ENCODE measurements at regions not wholly inside any gene's neighbourhood (a gene's known extent, or its start where the extent isn't known, plus 50 kb on each side); places are given as distances from the start of the nearest gene placed in this dataset.
A peak's percentile ranks its signal among the peaks of the same experiment; 100 is the strongest.
"Not testable (repeated sequence)": the region's sequence is repeated elsewhere in the genome, so short reads cannot be mapped to it uniquely, and the experiment has no call there.

GRCh38 chr4:129821073-129821472 is 725.1 kb downstream of the C4orf33 start:
- H3K27ac ChIP-seq = no peak overlapping the region
- DNase-seq (ENCODE audit: low read depth, low spot score) = no peak

- no peak for DNase-seq (ENCODE audit: low read depth, low spot score)
- no peak overlapping the region for H3K27ac ChIP-seq
Observed at GRCh38 chr4:129821963-129822362, 726.0 kb downstream of the C4orf33 start.

DNA sequence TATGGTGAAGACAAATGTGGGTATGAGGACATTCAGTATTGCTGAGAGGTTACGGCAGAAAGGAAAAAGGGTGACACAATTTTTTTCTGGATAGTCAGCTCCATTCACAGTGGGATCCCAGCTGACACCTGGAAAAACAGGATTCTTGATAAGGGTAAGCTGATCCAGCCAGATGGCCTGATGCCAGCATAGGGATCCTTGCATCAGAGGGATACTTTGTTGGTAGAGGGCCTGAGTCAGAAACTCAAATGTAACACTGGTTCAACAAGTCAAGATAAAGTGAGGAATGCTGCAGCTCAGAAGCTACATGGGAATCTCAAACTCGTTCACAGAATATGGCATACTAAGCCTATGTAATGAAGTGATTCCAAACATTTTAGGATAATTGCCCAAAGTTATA is 726.7 kb downstream of the C4orf33 start:
- no peak overlapping the region for H3K27ac ChIP-seq
- DNase-seq (ENCODE audit: low read depth, low spot score) = no peak

DNA sequence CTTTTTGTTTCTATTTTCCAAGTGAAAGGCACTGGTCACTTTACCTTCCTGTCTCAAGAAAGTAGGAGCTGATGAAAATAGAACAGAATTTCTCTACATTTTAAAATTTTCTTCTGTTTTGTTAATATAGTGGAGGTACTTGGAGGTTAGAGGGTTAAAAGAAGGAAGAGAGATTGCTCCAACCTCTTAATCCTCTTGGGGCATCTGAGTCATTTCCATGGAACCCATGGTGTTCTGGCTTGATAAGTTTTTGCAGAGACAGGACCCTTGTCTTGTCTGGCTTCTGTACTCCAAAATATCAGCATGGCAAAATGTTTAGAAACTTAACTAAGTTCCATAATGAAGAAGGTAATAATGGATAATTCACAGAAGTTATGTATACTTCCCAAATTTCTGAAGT is 727.2 kb downstream of the C4orf33 start:
- H3K27ac ChIP-seq = no peak overlapping the region
- DNase-seq (ENCODE audit: low read depth, low spot score) = no peak

DNA sequence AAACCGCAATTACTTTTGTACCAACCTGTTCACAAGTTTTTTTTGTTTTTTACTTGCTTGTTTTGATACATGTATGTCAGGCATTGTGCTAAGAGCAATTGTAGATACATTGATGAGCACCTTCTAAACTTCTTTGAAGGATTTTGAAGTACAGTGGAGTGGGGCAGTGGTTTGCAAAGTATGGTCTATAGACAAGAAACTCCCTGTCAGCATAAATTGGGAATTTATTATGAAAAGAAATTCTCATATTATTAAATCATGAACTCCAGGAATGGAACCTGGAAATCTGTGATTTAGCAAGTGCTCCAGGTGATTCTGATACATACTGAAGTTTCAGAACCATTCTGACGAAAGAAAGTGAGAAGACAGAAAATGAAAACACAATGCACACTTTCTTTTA is 733.4 kb downstream of the C4orf33 start:
- no peak overlapping the region for H3K27ac ChIP-seq
- DNase-seq (ENCODE audit: low read depth, low spot score) = no peak

DNA sequence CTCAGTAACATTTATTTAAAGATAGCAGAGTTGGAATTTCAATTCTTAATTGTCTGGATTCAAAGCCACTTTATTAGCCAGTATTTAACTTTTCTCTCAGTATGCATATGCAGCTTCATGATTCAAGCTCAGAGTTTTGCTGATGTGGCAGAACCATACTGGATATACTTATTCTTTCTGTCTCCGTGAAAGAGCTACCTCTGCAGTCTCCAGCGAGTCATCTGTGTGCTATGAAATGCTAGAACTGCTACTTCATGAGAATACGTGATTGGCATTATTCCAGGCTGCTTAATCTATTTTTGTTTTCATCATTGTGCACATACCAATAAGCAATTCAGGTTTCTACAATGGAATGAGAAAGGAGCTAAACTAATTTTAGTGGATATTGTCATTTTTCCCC is 743.7 kb downstream of the C4orf33 start:
- DNase-seq (ENCODE audit: low read depth, low spot score) = peak; percentile 1
- no peak overlapping the region for H3K27ac ChIP-seq

DNA sequence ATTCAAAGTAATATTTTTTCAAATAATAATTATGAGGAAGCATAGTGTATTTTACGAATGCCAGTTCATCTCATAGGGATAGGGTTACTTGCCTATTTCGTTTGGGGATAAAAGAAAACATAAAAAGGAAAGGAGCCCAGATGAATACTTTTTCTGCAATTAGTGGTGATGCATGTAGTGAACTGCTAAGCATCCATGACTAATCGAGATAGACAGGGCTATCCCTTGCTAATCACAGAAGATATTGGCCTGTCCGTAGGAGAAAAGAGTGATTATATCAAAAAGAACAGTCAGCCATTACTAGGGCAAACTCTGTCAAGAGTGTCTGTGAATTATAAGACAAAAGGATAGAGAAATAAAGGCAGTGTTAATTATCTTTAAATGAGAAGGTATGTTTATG is 746.1 kb downstream of the C4orf33 start:
- H3K27ac ChIP-seq = no peak overlapping the region
- DNase-seq (ENCODE audit: low read depth, low spot score) = no peak

DNA sequence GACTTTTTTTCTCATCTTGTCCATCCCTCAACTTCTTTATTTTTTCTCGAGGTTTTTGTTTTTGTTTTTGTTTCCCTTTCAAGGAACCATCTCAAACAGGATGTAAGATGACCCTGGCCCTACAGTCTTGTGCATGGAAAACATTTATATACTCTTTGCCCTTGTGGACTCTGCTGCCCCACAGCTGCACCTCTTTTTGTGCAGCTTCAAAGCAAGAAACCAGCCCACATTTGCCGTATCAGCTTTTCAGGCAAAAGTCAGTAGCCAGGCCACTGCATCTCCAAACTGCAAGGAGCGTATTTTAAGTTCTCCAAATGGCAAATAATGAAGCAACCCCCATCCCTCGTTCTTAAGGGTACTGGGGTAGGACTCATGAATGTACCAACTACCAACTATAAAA is 756.5 kb downstream of the C4orf33 start:
- no peak for DNase-seq (ENCODE audit: low read depth, low spot score)
- H3K27ac ChIP-seq = no peak overlapping the region

- DNase-seq (ENCODE audit: low read depth, low spot score) = not testable (repeated sequence)
Observed at GRCh38 chr4:129853685-129854467, 757.9 kb downstream of the C4orf33 start.

DNA sequence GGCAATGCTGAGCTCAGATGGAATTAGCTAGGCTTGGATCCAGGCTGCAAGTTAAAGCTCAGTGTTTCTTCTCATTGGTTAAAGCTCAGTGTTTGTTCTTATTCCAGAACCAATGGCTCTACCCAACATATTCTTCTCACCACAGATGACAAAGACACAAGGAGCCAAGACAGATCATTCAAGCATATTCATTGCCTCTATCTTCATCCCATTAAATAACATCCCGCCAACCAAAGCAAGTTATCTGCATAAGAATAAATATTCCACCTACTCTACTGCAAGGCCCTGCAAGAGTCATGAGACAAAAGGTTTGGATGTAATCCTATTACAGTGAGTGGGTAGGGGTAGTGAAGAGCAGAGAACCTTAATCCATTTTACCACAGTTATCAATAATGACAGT is 766.5 kb downstream of the C4orf33 start:
- H3K27ac ChIP-seq = no peak overlapping the region
- DNase-seq (ENCODE audit: low read depth, low spot score) = no peak

More at GRCh38 chr4:129853685-129854467, 757.9 kb downstream of the C4orf33 start:
- not testable (repeated sequence) for H3K27ac ChIP-seq

DNA sequence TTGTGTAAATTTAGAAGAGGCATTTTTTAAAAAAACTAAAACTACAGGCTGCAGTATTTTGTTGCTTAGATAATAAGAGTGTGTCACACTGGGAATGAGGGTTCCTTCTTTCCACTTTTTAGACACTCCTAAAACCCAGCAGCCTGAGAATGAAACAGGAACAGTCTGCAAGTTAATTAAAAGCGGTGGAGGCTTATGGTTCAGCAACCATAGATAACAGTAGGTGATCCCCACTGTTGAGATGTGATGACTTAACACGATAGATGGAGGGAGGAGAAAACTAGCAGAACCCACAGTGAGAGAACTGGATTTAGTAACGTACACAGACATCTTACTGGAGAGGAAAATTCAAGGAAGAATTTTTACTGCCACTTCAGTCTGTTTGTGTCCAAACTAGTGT is 767.3 kb downstream of the C4orf33 start:
- no peak overlapping the region for H3K27ac ChIP-seq
- no peak for DNase-seq (ENCODE audit: low read depth, low spot score)

DNA sequence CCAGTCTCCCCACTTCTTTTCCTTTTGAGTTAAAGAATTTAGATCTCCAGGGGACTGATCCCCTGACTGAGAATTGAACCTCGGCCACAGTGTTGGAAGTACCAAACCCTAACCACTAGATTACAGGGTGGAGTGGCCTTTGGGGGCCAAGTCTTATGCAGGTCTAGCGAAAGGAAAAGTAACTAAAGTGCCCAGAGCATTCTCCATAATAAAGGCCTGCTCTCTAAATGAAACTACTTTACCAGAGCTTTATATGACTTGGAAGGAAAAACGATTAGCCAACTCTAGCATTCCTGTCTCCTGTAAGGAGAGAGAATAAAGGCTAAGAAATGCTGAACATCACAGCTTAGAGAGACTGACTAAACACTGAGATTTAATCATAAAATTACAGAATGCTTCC is 788.0 kb downstream of the C4orf33 start:
- no peak overlapping the region for H3K27ac ChIP-seq
- no peak for DNase-seq (ENCODE audit: low read depth, low spot score)

GRCh38 chr4:129897111-129897510 is 801.2 kb downstream of the C4orf33 start:
- no peak for DNase-seq (ENCODE audit: low read depth, low spot score)

GRCh38 chr4:129899849-129900248 is 803.9 kb downstream of the C4orf33 start:
- no peak overlapping the region for H3K27ac ChIP-seq

More at GRCh38 chr4:129897111-129897510, 801.2 kb downstream of the C4orf33 start:
- H3K27ac ChIP-seq = no peak overlapping the region

GRCh38 chr4:129900430-129900953 is 804.5 kb downstream of the C4orf33 start:
- DNase-seq (ENCODE audit: low read depth, low spot score) = no peak
- no peak overlapping the region for H3K27ac ChIP-seq

More at GRCh38 chr4:129899849-129900248, 803.9 kb downstream of the C4orf33 start:
- DNase-seq (ENCODE audit: low read depth, low spot score) = no peak

DNA sequence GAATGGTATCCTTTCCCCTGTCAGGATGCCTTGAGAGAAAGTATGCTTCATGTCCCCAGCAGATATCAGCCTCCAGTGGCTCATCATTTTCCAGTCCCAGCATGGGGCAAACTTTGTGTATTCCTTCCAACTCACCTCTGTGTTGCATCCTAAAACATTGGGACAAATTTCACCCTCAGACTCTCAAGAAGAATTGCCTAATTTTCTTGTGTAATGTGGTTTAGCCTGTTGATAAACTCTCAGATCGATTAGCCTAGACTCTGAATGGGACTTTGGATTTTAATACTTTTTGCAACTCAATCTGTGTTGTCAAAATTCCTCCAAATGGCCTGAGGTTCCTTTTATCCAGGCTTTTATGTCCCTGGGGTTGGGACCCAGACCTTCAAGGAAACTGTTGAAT is 805.3 kb downstream of the C4orf33 start:
- H3K27ac ChIP-seq = no peak overlapping the region
- DNase-seq (ENCODE audit: low read depth, low spot score) = no peak

- no peak for DNase-seq (ENCODE audit: low read depth, low spot score)
- H3K27ac ChIP-seq = no peak overlapping the region
Observed at GRCh38 chr4:129903861-129904260, 807.9 kb downstream of the C4orf33 start.

DNA sequence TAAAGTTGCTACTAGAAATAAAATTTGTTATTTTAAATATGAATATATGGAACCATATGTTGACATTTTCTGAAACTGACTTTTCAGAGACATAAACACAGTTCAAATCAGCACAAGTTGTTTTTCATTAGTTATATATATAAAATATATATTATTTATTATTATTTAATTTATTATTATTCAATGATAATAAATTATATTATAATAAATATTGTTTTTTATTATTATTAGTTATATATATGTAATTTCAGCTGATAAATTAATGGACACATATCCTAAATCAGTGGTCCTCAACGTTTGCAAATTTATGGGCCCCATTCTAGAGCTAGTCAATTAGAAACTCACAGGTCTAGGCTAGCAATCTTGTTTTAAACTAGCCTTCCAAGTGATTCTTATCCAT is 809.3 kb downstream of the C4orf33 start:
- H3K27ac ChIP-seq = no peak overlapping the region

DNA sequence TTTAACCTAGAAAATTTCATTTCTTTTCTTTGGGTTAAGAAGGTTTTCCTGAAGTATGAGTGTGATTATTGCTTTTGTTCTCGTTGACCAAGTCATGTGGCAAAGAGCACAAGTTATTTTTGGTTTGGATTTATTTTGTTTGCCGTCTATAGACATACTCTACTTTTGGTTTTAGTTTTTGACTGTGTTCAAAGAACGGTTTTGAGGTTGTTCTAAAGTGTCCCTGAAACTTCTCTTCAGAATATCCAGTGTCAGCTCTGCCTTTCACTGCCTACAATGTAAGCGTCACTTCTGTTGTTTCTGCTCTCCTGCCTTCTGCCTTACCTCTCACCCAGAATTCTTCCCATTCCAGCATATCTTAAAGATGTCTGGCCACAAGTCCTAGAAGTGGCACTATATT is 812.2 kb downstream of the C4orf33 start:
- no peak overlapping the region for H3K27ac ChIP-seq
- DNase-seq (ENCODE audit: low read depth, low spot score) = no peak

More for the DNA sequence above, 809.3 kb downstream of the C4orf33 start:
- no peak for DNase-seq (ENCODE audit: low read depth, low spot score)

DNA sequence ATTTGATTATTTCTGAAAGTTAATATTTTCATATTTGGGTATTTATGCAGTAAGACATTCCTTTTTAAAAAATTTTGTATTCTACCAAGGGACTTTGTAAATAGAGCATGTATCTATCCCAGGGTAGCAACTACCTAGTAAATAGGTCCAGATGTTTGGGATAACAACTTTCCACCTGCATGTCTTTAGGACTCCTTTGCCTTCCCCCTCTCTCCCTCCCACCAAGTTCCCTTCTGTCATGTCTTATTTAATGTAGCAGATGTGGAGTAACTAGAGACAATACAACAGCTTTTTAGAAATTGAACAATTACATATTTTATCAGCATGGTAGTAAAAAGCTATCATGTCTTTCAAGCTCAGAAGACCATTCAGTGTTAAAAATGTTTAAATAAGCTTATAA is 821.0 kb downstream of the C4orf33 start:
- DNase-seq (ENCODE audit: low read depth, low spot score) = no peak
- no peak overlapping the region for H3K27ac ChIP-seq

- no peak overlapping the region for H3K27ac ChIP-seq
- no peak for DNase-seq (ENCODE audit: low read depth, low spot score)
Observed at GRCh38 chr4:129917651-129918050, 821.7 kb downstream of the C4orf33 start.

GRCh38 chr4:129926936-129927335 is 831.0 kb downstream of the C4orf33 start:
- no peak for DNase-seq (ENCODE audit: low read depth, low spot score)
- no peak overlapping the region for H3K27ac ChIP-seq
